ENCODE measurements at regions not wholly inside any gene's neighbourhood (a gene's known extent, or its start where the extent isn't known, plus 50 kb on each side); places are given as distances from the start of the nearest gene placed in this dataset.
"Not testable (repeated sequence)": the region's sequence is repeated elsewhere in the genome, so short reads cannot be mapped to it uniquely, and the experiment has no call there.

- TF ChIP-seq EZH2phosphoT487 (IDR thresholded peaks at IDR 0.05; ENCODE audit: insufficient read depth, low read depth); EZH2 (IDR thresholded peaks at IDR 0.05; ENCODE audit: insufficient read depth, poor library complexity, severe bottlenecking): not testable (repeated sequence)
Observed at GRCh38 chr2:87949008-87949407, 67.3 kb downstream of the RNU2-63P start.
